A673 (cell line): ENCODE measurements at regions not wholly inside any gene's neighbourhood (a gene's known extent, or its start where the extent isn't known, plus 50 kb on each side); places are given as distances from the start of the nearest gene placed in this dataset.

Experiments
- BruUV-seq: library from RNA; stranded (reverse); fragments of 400-500 nt; replicated peaks from 2 replicates; lab custom pipeline; 2021; lab: Mats Ljungman, UMichigan
- CTCF ChIA-PET: fragments of 300-600 bp; sonication (Branson Sonifier 250); formaldehyde crosslinking; loops from one replicate; lab custom pipeline; 2022; ENCODE audit warnings: antibody characterized with exemption; lab: Charles Lee
- POLR2A ChIA-PET: fragments of 300-600 bp; sonication (Branson Sonifier 250); formaldehyde crosslinking; loops from one replicate; lab custom pipeline; 2022; ENCODE audit warnings: antibody characterized with exemption; ENCODE audit not compliant: low non-redundant PET; lab: Charles Lee
- DNase-seq: peaks from one replicate; pipeline ENCODE4 v3.0.0-alpha.2; 2015; ENCODE audit warnings: low spot score
- H3K27ac ChIP-seq: fragments of 200-600 bp; sonication (generic); 2 replicates; pipeline ENCODE4 v1.5.1; 2016; ENCODE audit warnings: mixed run types, low read depth, mild to moderate bottlenecking, mixed read lengths, antibody characterized with exemption, low read length; ENCODE audit not compliant: poor library complexity, severe bottlenecking
- H3K27me3 ChIP-seq: fragments of 200-600 bp; sonication (generic); replicated peaks from 2 replicates; pipeline ENCODE4 v1.6.1; 2017; ENCODE audit warnings: mixed run types, low read depth, mild to moderate bottlenecking, mixed read lengths, antibody characterized with exemption, low read length; ENCODE audit not compliant: insufficient read depth, poor library complexity
- H3K36me3 ChIP-seq: fragments of 200-600 bp; sonication (generic); 2 replicates; pipeline ENCODE4 v1.6.1; 2016; ENCODE audit warnings: mixed run types, mild to moderate bottlenecking, mixed read lengths, antibody characterized with exemption, low read length; ENCODE audit not compliant: insufficient read depth, poor library complexity, severe bottlenecking
- H3K4me1 ChIP-seq: fragments of 200-600 bp; sonication (generic); 2 replicates; pipeline ENCODE4 v1.6.1; 2017; ENCODE audit warnings: mixed run types, mild to moderate bottlenecking, mixed read lengths, antibody characterized with exemption, low read length; ENCODE audit not compliant: insufficient read depth, poor library complexity, severe bottlenecking
- H3K4me3 ChIP-seq: fragments of 200-600 bp; sonication (generic); 2 replicates; pipeline ENCODE4 v1.5.1; 2016; ENCODE audit warnings: low read depth, mixed run types, mild to moderate bottlenecking, mixed read lengths, low read length; ENCODE audit not compliant: poor library complexity, severe bottlenecking
- H3K9me3 ChIP-seq: fragments of 200-600 bp; sonication (generic); 2 replicates; pipeline ENCODE4 v1.6.1; 2016; ENCODE audit warnings: mixed run types, low read depth, mild to moderate bottlenecking, mixed read lengths, antibody characterized with exemption, low read length; ENCODE audit not compliant: poor library complexity, severe bottlenecking
- CTCF ChIP-seq: fragments of 300-800, 200-600 bp; sonication (generic); conservative IDR thresholded peaks from 2 replicates; pipeline ENCODE4 v1.5.1; 2017; ENCODE audit warnings: low read depth, mild to moderate bottlenecking, antibody characterized with exemption, low read length, moderate library complexity, mixed read lengths
- EZH2 ChIP-seq: fragments of 200-600 bp; sonication (generic); IDR thresholded peaks from 2 replicates; pipeline ENCODE4 v1.6.1; 2017; ENCODE audit warnings: borderline replicate concordance, low read depth, mild to moderate bottlenecking, mixed read lengths, antibody characterized with exemption, low read length; ENCODE audit not compliant: poor library complexity, severe bottlenecking
- intact Hi-C: fragments of 100-400 bp; cut with micrococcal nuclease; formaldehyde crosslinking; loops from one replicate; pipeline ENCODE4 v1.10.0; 2022; ENCODE audit not compliant: unreplicated experiment

GRCh38 chr2:122988395-122989221, 1036.5 kb upstream of the CNTNAP5 start:
- ChIA-PET CTCF (no interaction called here), POLR2A (no interaction called here)
- Histone ChIP-seq H3K27ac (no peak overlapping the region), H3K4me3 (no peak overlapping the region), H3K4me1 (no peaks in the 10 kb centered on the region), H3K36me3 (no peaks in the 10 kb centered on the region), H3K27me3 (no peaks in the 10 kb centered on the region), H3K9me3 (peaks cover 1% of the 10 kb centered on the region)
- BruUV-seq = no TSS peak
- intact Hi-C loops = no loop called here
- TF ChIP-seq EZH2 = no peak
- no peak for TF ChIP-seq CTCF
- no peak for DNase-seq

GRCh38 chr2:122993592-122993991, 1031.5 kb upstream of the CNTNAP5 start:
- CTCF ChIA-PET = no interaction called here
- intact Hi-C loops = no loop called here
- TF ChIP-seq CTCF (no peak), EZH2 (no peak)

GRCh38 chr2:122999258-122999657, 1025.8 kb upstream of the CNTNAP5 start:
- no peak for DNase-seq
- TF ChIP-seq EZH2 (no peak), CTCF (no peak)
- POLR2A ChIA-PET = no interaction called here
- Histone ChIP-seq H3K9me3 (no peaks in the 10 kb centered on the region), H3K36me3 (no peaks in the 10 kb centered on the region), H3K4me1 (no peaks in the 10 kb centered on the region), H3K27me3 (no peaks in the 10 kb centered on the region), H3K27ac (no peak overlapping the region), H3K4me3 (no peak overlapping the region)
- BruUV-seq = no TSS peak
- CTCF ChIA-PET = no interaction called here
- intact Hi-C loops = no loop called here

More at GRCh38 chr2:122993592-122993991, 1031.5 kb upstream of the CNTNAP5 start:
- H3K36me3 ChIP-seq = no peaks in the 10 kb centered on the region
- no peak overlapping the region for H3K4me3 ChIP-seq
- no TSS peak for BruUV-seq
- POLR2A ChIA-PET = no interaction called here
- H3K27ac ChIP-seq = no peak overlapping the region
- no peak for DNase-seq
- peaks cover 3% of the 10 kb centered on the region for H3K9me3 ChIP-seq
- H3K4me1 ChIP-seq = no peaks in the 10 kb centered on the region
- H3K27me3 ChIP-seq = no peaks in the 10 kb centered on the region
